PC-3 (cell line): ENCODE measurements at regions not wholly inside any gene's neighbourhood (a gene's known extent, or its start where the extent isn't known, plus 50 kb on each side); places are given as distances from the start of the nearest gene placed in this dataset.

Source experiments
- ATAC-seq: fragments of 200-7000 bp; cut with Tn5 transposase; 2 replicates; pipeline ENCODE4 v1.9.1; 2020; ENCODE audit warnings: mild to moderate bottlenecking, moderate library complexity
- BruUV-seq: library from RNA; stranded (reverse); fragments of 400-500 nt; replicated peaks from 2 replicates; lab custom pipeline; 2021; lab: Mats Ljungman, UMichigan
- CTCF ChIA-PET: fragments of 300-600 bp; sonication (Branson Sonifier 250); formaldehyde crosslinking; loops from one replicate; lab custom pipeline; 2022; ENCODE audit warnings: antibody characterized with exemption; lab: Charles Lee
- POLR2A ChIA-PET: fragments of 300-600 bp; sonication (Branson Sonifier 250); formaldehyde crosslinking; loops from one replicate; lab custom pipeline; 2022; ENCODE audit warnings: antibody characterized with exemption; ENCODE audit not compliant: unreplicated experiment; lab: Charles Lee
- DNase-seq: peaks from one replicate; pipeline ENCODE4 v3.0.0-alpha.2; 2015
- H2AFZ ChIP-seq: fragments of 300-600 bp; sonication (generic); 2 replicates; pipeline ENCODE4 v1.6.0; 2016; ENCODE audit warnings: antibody characterized with exemption, low read length
- H3F3A ChIP-seq: fragments of 300-600 bp; sonication (generic); one replicate; pipeline ENCODE4 v1.6.0; 2017; ENCODE audit warnings: antibody characterized with exemption, low read length, control low read depth, mild to moderate bottlenecking; ENCODE audit not compliant: unreplicated experiment
- H3K27ac ChIP-seq: fragments of 300-600 bp; sonication (generic); 2 replicates; pipeline ENCODE4 v1.5.1; 2016; ENCODE audit warnings: mild to moderate bottlenecking, low read length
- H3K27me3 ChIP-seq: fragments of 300-600 bp; sonication (generic); 2 replicates; pipeline ENCODE4 v1.6.1; 2016; ENCODE audit warnings: low read length, mixed read lengths
- H3K36me3 ChIP-seq: fragments of 300-600 bp; sonication (generic); 2 replicates; pipeline ENCODE4 v1.6.1; 2016; ENCODE audit warnings: low read depth, mixed run types, low read length, mixed read lengths
- H3K4me1 ChIP-seq: fragments of 300-600 bp; sonication (generic); 2 replicates; pipeline ENCODE4 v1.5.1; 2016; ENCODE audit warnings: low read length; ENCODE audit not compliant: insufficient read depth
- H3K4me2 ChIP-seq: fragments of 300-600 bp; sonication (generic); 2 replicates; pipeline ENCODE4 v1.6.0; 2016; ENCODE audit warnings: low read length
- H3K4me3 ChIP-seq: fragments of 300-600 bp; sonication (generic); 2 replicates; pipeline ENCODE4 v1.5.1; 2016; ENCODE audit warnings: mild to moderate bottlenecking, low read length, mixed read lengths
- H3K79me2 ChIP-seq: fragments of 300-600 bp; sonication (generic); 2 replicates; pipeline ENCODE4 v1.6.1; 2017; ENCODE audit warnings: low read length, mixed read lengths
- H3K9ac ChIP-seq: fragments of 300-600 bp; sonication (generic); 2 replicates; pipeline ENCODE4 v1.6.0; 2016; ENCODE audit warnings: mild to moderate bottlenecking, low read length
- H3K9me2 ChIP-seq: fragments of 300-600 bp; sonication (generic); replicated peaks from 2 replicates; pipeline ENCODE4 v1.6.1; 2016; ENCODE audit warnings: mixed run types, low read length, mixed read lengths
- H3K9me3 ChIP-seq: fragments of 300-600 bp; sonication (generic); 2 replicates; pipeline ENCODE4 v1.6.1; 2016; ENCODE audit warnings: low read length, mixed read lengths
- H4K20me1 ChIP-seq: fragments of 300-600 bp; sonication (generic); 2 replicates; pipeline ENCODE4 v1.6.1; 2016; ENCODE audit warnings: low read length, mixed read lengths
- CTCF ChIP-seq: fragments of 300-600 bp; sonication (generic); conservative IDR thresholded peaks from 2 replicates; pipeline ENCODE4 v1.5.1; 2017; ENCODE audit warnings: antibody characterized with exemption, low read depth, mild to moderate bottlenecking, low read length
- EZH2 ChIP-seq: fragments of 300-600 bp; sonication (generic); IDR thresholded peaks from one replicate; pipeline ENCODE4 v1.6.1; 2017; ENCODE audit warnings: antibody characterized with exemption, mild to moderate bottlenecking, low read length; ENCODE audit not compliant: unreplicated experiment
- EZH2phosphoT487 ChIP-seq: fragments of 300-600 bp; sonication (generic); IDR thresholded peaks from 2 replicates; pipeline ENCODE4 v1.6.1; 2018; ENCODE audit warnings: mild to moderate bottlenecking, antibody characterized with exemption, low read length, borderline replicate concordance
- intact Hi-C: fragments of 100-400 bp; cut with micrococcal nuclease; formaldehyde crosslinking; loops from 2 replicates; pipeline ENCODE4 v1.9.0; 2023

GRCh38 chrX:40418813-40419195, 162.0 kb upstream of the ATP6AP2 start:
- BruUV-seq = no TSS peak
- TF ChIP-seq EZH2 = no peak
- no peak for TF ChIP-seq CTCF
- TF ChIP-seq EZH2phosphoT487 = no peak
- POLR2A ChIA-PET = no interaction called here
- no peak overlapping the region for H2AFZ ChIP-seq
- CTCF ChIA-PET = no interaction called here
- H3K4me2 ChIP-seq = no peak overlapping the region
- no peaks in the 10 kb centered on the region for H3K36me3 ChIP-seq
- no peaks in the 10 kb centered on the region for H3F3A ChIP-seq
- DNase-seq = no peak
- no peak overlapping the region for H3K9ac ChIP-seq
- no peak overlapping the region for H3K27ac ChIP-seq
- H3K4me1 ChIP-seq = no peaks in the 10 kb centered on the region
- H3K27me3 ChIP-seq = peaks cover 15% of the 10 kb centered on the region; the same call in 1 of the 2 replicates
- H4K20me1 ChIP-seq = no peaks in the 10 kb centered on the region
- no peak overlapping the region for H3K4me3 ChIP-seq
- H3K9me3 ChIP-seq = no peaks in the 10 kb centered on the region
- H3K79me2 ChIP-seq = no peaks in the 10 kb centered on the region
- intact Hi-C loops = no loop called here
- H3K9me2 ChIP-seq = no peaks in the 10 kb centered on the region
- no peak for ATAC-seq

GRCh38 chrX:40418146-40418812, 162.5 kb upstream of the ATP6AP2 start:
- intact Hi-C loops = no loop called here
- CTCF ChIA-PET = no interaction called here

More at GRCh38 chrX:40418146-40418812, 162.5 kb upstream of the ATP6AP2 start:
- Histone ChIP-seq H3F3A (no peaks in the 10 kb centered on the region), H3K79me2 (no peaks in the 10 kb centered on the region), H3K4me3 (no peak overlapping the region), H3K9ac (no peak overlapping the region), H3K4me1 (no peaks in the 10 kb centered on the region), H3K9me2 (no peaks in the 10 kb centered on the region), H3K4me2 (no peak overlapping the region), H3K36me3 (no peaks in the 10 kb centered on the region), H3K27ac (no peak overlapping the region), H3K27me3 (peaks cover 19% of the 10 kb centered on the region; the same call in 1 of the 2 replicates), H3K9me3 (no peaks in the 10 kb centered on the region), H4K20me1 (no peaks in the 10 kb centered on the region), H2AFZ (no peak overlapping the region)
- DNase-seq (peak; percentile 54), ATAC-seq (no peak)
- POLR2A ChIA-PET = no interaction called here
- no peak for TF ChIP-seq EZH2
- no peak for TF ChIP-seq CTCF
- TF ChIP-seq EZH2phosphoT487 = no peak
- BruUV-seq = no TSS peak
